ENCODE measurements at regions not wholly inside any gene's neighbourhood (a gene's known extent, or its start where the extent isn't known, plus 50 kb on each side); places are given as distances from the start of the nearest gene placed in this dataset.

GRCh38 chr17:13337864-13338371 is 263.8 kb downstream of the HS3ST3A1 start:
- peak overlapping the region; percentile 47 for H3K4me3 ChIP-seq (replicated peaks; ENCODE audit: low read depth, low read length)
- DNase-seq (ENCODE audit: low read depth), result peak; percentile 82
- peak; percentile 88 for TF ChIP-seq CTCF (IDR thresholded peaks at IDR 0.05; ENCODE audit: low read length, missing control alignments)

- no peak for TF ChIP-seq CTCF (IDR thresholded peaks at IDR 0.05; ENCODE audit: low read length, missing control alignments)
- H3K4me3 ChIP-seq (replicated peaks; ENCODE audit: low read depth, low read length), result no peak overlapping the region
- no peak for DNase-seq (ENCODE audit: low read depth)
Measured at GRCh38 chr17:13337151-13337550, 264.6 kb downstream of the HS3ST3A1 start.

GRCh38 chr17:13334374-13334773 is 267.4 kb downstream of the HS3ST3A1 start:
- H3K4me3 ChIP-seq (replicated peaks; ENCODE audit: low read depth, low read length), result no peak overlapping the region
- TF ChIP-seq CTCF (IDR thresholded peaks at IDR 0.05; ENCODE audit: low read length, missing control alignments), result no peak
- DNase-seq (ENCODE audit: low read depth), result no peak

- H3K4me3 ChIP-seq (replicated peaks; ENCODE audit: low read depth, low read length), result no peak overlapping the region
- no peak for TF ChIP-seq CTCF (IDR thresholded peaks at IDR 0.05; ENCODE audit: low read length, missing control alignments)
- DNase-seq (ENCODE audit: low read depth), result no peak
Measured at GRCh38 chr17:13333661-13334060, 268.1 kb downstream of the HS3ST3A1 start.

GRCh38 chr17:13332207-13332606 is 269.5 kb downstream of the HS3ST3A1 start:
- TF ChIP-seq CTCF (IDR thresholded peaks at IDR 0.05; ENCODE audit: low read length, missing control alignments), result no peak
- DNase-seq (ENCODE audit: low read depth), result no peak
- no peak overlapping the region for H3K4me3 ChIP-seq (replicated peaks; ENCODE audit: low read depth, low read length)

GRCh38 chr17:13329421-13329820 is 272.3 kb downstream of the HS3ST3A1 start:
- DNase-seq (ENCODE audit: low read depth), result no peak
- no peak overlapping the region for H3K4me3 ChIP-seq (replicated peaks; ENCODE audit: low read depth, low read length)
- TF ChIP-seq CTCF (IDR thresholded peaks at IDR 0.05; ENCODE audit: low read length, missing control alignments), result no peak

- no peak overlapping the region for H3K4me3 ChIP-seq (replicated peaks; ENCODE audit: low read depth, low read length)
- TF ChIP-seq CTCF (IDR thresholded peaks at IDR 0.05; ENCODE audit: low read length, missing control alignments), result no peak
- peak; percentile 55 for DNase-seq (ENCODE audit: low read depth)
Measured at GRCh38 chr17:13323990-13324389, 277.7 kb downstream of the HS3ST3A1 start.
